ENCODE measurements at regions not wholly inside any gene's neighbourhood (a gene's known extent, or its start where the extent isn't known, plus 50 kb on each side); places are given as distances from the start of the nearest gene placed in this dataset.

- H3K27ac ChIP-seq (ENCODE audit: extremely low read depth, low read depth, low read length): no peak overlapping the region
- TF ChIP-seq PRDM6 (tag by site-specific recombination; IDR thresholded peaks at IDR 0.05): no peak
- TF ChIP-seq HOXA7 (CRISPR knock-in tag; IDR thresholded peaks at IDR 0.05; ENCODE audit: borderline replicate concordance): no peak
- TF ChIP-seq ZFP3 (tag by site-specific recombination; IDR thresholded peaks at IDR 0.05; ENCODE audit: low read depth): no peak
- no peak for TF ChIP-seq ZNF488 (tag by site-specific recombination; IDR thresholded peaks at IDR 0.05)
- no peak for TF ChIP-seq SP7 (tag by site-specific recombination; IDR thresholded peaks at IDR 0.05)
- TF ChIP-seq ZSCAN18 (tag by site-specific recombination; IDR thresholded peaks at IDR 0.05): no peak
- TF ChIP-seq PRDM10 (tag by site-specific recombination; IDR thresholded peaks at IDR 0.05): no peak
- TF ChIP-seq ZNF133 (tag by site-specific recombination; IDR thresholded peaks at IDR 0.05): no peak
- TF ChIP-seq ZNF544 (tag by site-specific recombination; IDR thresholded peaks at IDR 0.05): no peak
- no peak for TF ChIP-seq ZNF621 (tag by site-specific recombination; IDR thresholded peaks at IDR 0.05)
- no peak for TF ChIP-seq ZFP69B (tag by site-specific recombination; IDR thresholded peaks at IDR 0.05)
- TF ChIP-seq ZNF184 (tag by site-specific recombination; IDR thresholded peaks at IDR 0.05): no peak
- no peaks in the 10 kb centered on the region for H3K9me3 ChIP-seq (ENCODE audit: control insufficient read depth, insufficient read depth, low read depth, low read length)
- H3K4me3 ChIP-seq (ENCODE audit: low read depth, low read length): no peak overlapping the region
- ChIA-PET POLR2A (no interaction called here), CTCF (no interaction called here)
- H3K36me3 ChIP-seq (ENCODE audit: control insufficient read depth in 2 of 2, insufficient read depth in 1 of 2, low read length in 2 of 2): no peaks in the 10 kb centered on the region
- no peaks in the 10 kb centered on the region for H3K4me1 ChIP-seq (ENCODE audit: control insufficient read depth, insufficient read depth, low read length)
Observed at GRCh38 chr13:82224806-82225205, 1657.5 kb downstream of the SLITRK1 start.

GRCh38 chr13:82221621-82222020 is 1660.7 kb downstream of the SLITRK1 start:
- Histone ChIP-seq H3K9me3 (ENCODE audit: control insufficient read depth, insufficient read depth, low read depth, low read length) (no peaks in the 10 kb centered on the region), H3K36me3 (ENCODE audit: control insufficient read depth in 2 of 2, insufficient read depth in 1 of 2, low read length in 2 of 2) (no peaks in the 10 kb centered on the region), H3K4me3 (ENCODE audit: low read depth, low read length) (no peak overlapping the region), H3K27ac (ENCODE audit: extremely low read depth, low read depth, low read length) (no peak overlapping the region), H3K4me1 (ENCODE audit: control insufficient read depth, insufficient read depth, low read length) (no peaks in the 10 kb centered on the region)
- ChIA-PET CTCF (interaction anchor here (0.7 kb wide), 2 partner anchors 24 to 106 kb away, joined by 3 read pairs; no protein-coding TSS in a partner anchor), POLR2A (no interaction called here)
- TF ChIP-seq ZNF530 (tag by site-specific recombination; IDR thresholded peaks at IDR 0.05; ENCODE audit: low read depth) (no peak), ZNF324 (tag by site-specific recombination; IDR thresholded peaks at IDR 0.05) (no peak), SALL2 (tag by site-specific recombination; IDR thresholded peaks at IDR 0.05; ENCODE audit: borderline replicate concordance) (no peak), ZNF473 (tag by site-specific recombination; IDR thresholded peaks at IDR 0.05) (no peak), YY2 (tag by site-specific recombination; IDR thresholded peaks at IDR 0.05) (no peak), ZNF580 (tag by site-specific recombination; IDR thresholded peaks at IDR 0.05) (no peak), ZNF561 (tag by site-specific recombination; IDR thresholded peaks at IDR 0.05; ENCODE audit: borderline replicate concordance) (no peak), PRDM4 (tag by site-specific recombination; IDR thresholded peaks at IDR 0.05) (no peak), ZBTB7A (tag by site-specific recombination; IDR thresholded peaks at IDR 0.05; ENCODE audit: low read depth) (no peak), ZBTB49 (tag by site-specific recombination; IDR thresholded peaks at IDR 0.05; ENCODE audit: low read depth) (no peak), ZNF354C (tag by site-specific recombination; IDR thresholded peaks at IDR 0.05; ENCODE audit: borderline replicate concordance, low read depth) (no peak)
